Hematopoietic multipotent progenitor cell treated with erythropoietin and hydrocortisone succinate and interleukin-3 and kit ligand, for 6 days (in vitro differentiated cells): ENCODE measurements at regions not wholly inside any gene's neighbourhood (a gene's known extent, or its start where the extent isn't known, plus 50 kb on each side); places are given as distances from the start of the nearest gene placed in this dataset.
A peak's percentile ranks its signal among the peaks of the same experiment; 100 is the strongest.

Experiments used
- DNase-seq: peaks from one replicate; pipeline ENCODE4 v3.0.0-alpha.2; 2015

- peak; percentile 74 for DNase-seq
Observed at GRCh38 chr1:234683861-234684632, 74.1 kb upstream of the IRF2BP2 start.

- DNase-seq: no peak
Observed at GRCh38 chr1:234683127-234683860, 73.3 kb upstream of the IRF2BP2 start.

GRCh38 chr1:234681990-234682389 is 72.0 kb upstream of the IRF2BP2 start:
- no peak for DNase-seq

GRCh38 chr1:234681065-234681464 is 71.1 kb upstream of the IRF2BP2 start:
- DNase-seq: no peak

- no peak for DNase-seq
Observed at GRCh38 chr1:234680331-234680904, 70.4 kb upstream of the IRF2BP2 start.

GRCh38 chr1:234676103-234676594 is 66.2 kb upstream of the IRF2BP2 start:
- peak; percentile 84 for DNase-seq

- DNase-seq: peak; percentile 16
Observed at GRCh38 chr1:234675572-234675971, 65.6 kb upstream of the IRF2BP2 start.

- no peak for DNase-seq
Observed at GRCh38 chr1:234675006-234675405, 65.0 kb upstream of the IRF2BP2 start.

- DNase-seq: no peak
Observed at GRCh38 chr1:234674218-234674815, 64.3 kb upstream of the IRF2BP2 start.

GRCh38 chr1:234672349-234673135 is 62.6 kb upstream of the IRF2BP2 start:
- no peak for DNase-seq

GRCh38 chr1:234670967-234671626 is 61.1 kb upstream of the IRF2BP2 start:
- DNase-seq: peak; percentile 66

GRCh38 chr1:234669499-234669898 is 59.5 kb upstream of the IRF2BP2 start:
- no peak for DNase-seq

- DNase-seq: no peak
Observed at GRCh38 chr1:234668577-234668955, 58.6 kb upstream of the IRF2BP2 start.

GRCh38 chr1:234667600-234668576 is 57.9 kb upstream of the IRF2BP2 start:
- DNase-seq: no peak

GRCh38 chr1:234666761-234667160 is 56.8 kb upstream of the IRF2BP2 start:
- DNase-seq: no peak

- no peak for DNase-seq
Observed at GRCh38 chr1:234665975-234666605, 56.1 kb upstream of the IRF2BP2 start.

GRCh38 chr1:234662148-234662547 is 52.2 kb upstream of the IRF2BP2 start:
- DNase-seq: no peak

- DNase-seq: no peak
Observed at GRCh38 chr1:234661317-234661928, 51.4 kb upstream of the IRF2BP2 start.

GRCh38 chr1:234660536-234661316 is 50.7 kb upstream of the IRF2BP2 start:
- no peak for DNase-seq
